Endothelial cell of umbilical vein (primary cell): ENCODE measurements at regions not wholly inside any gene's neighbourhood (a gene's known extent, or its start where the extent isn't known, plus 50 kb on each side); places are given as distances from the start of the nearest gene placed in this dataset.

ENCODE experiments used
- BruUV-seq: library from RNA; stranded (reverse); fragments of 400-500 nt; replicated peaks from 2 replicates; lab custom pipeline; 2021; lab: Mats Ljungman, UMichigan
- CTCF ChIA-PET: fragments of 300-600, 350-600 bp; sonication (Branson Sonifier 250); formaldehyde crosslinking; loops from one replicate; lab custom pipeline; 2021; ENCODE audit warnings: antibody characterized with exemption, inconsistent platforms; lab: Charles Lee
- POLR2A ChIA-PET: fragments of 300-600, 350-600 bp; sonication (Branson Sonifier 250); formaldehyde crosslinking; loops from one replicate; lab custom pipeline; 2021; ENCODE audit warnings: antibody characterized with exemption, inconsistent platforms; lab: Charles Lee
- DNase-seq: peaks from one replicate; pipeline ENCODE4 v3.0.0-alpha.2; 2011; ENCODE audit warnings: low read depth, low spot score
- FAIRE-seq: peaks from 2 replicates; lab custom pipeline; 2011; peaks lifted over from hg19 to GRCh38; lab: Jason Lieb, UNC
- H2AFZ ChIP-seq: 2 replicates; pipeline ENCODE4 v1.6.0; 2012; ENCODE audit warnings: low read depth, low read length, control low read depth, inconsistent platforms
- H3K27ac ChIP-seq: 2 replicates; pipeline ENCODE4 v1.5.1; 2011; ENCODE audit warnings: low read depth, mild to moderate bottlenecking, control low read depth, low read length, moderate library complexity; ENCODE audit not compliant: insufficient read depth
- H3K27me3 ChIP-seq, 2 experiments: 2 replicates each; pipeline versions ENCODE4 v1.6.0 to v1.6.1; 2011; ENCODE audit warnings: low read length in 2 of 2, mixed read lengths in 1 of 2; ENCODE audit not compliant: control insufficient read depth in 2 of 2, insufficient read depth in 2 of 2
- H3K36me3 ChIP-seq, 2 experiments: 2 replicates in 1 of 2; 3 replicates in 1 of 2; pipeline ENCODE4 v1.5.1; 2011; ENCODE audit warnings: low read length in 2 of 2, mild to moderate bottlenecking in 1 of 2, moderate library complexity in 1 of 2; ENCODE audit not compliant: control insufficient read depth in 2 of 2, insufficient read depth in 2 of 2; ENCODE audit errors: extremely low read depth in 1 of 2
- H3K4me1 ChIP-seq: 3 replicates; pipeline ENCODE4 v1.5.1; 2011; ENCODE audit warnings: mild to moderate bottlenecking, low read length; ENCODE audit not compliant: control insufficient read depth, insufficient read depth; ENCODE audit errors: extremely low read depth
- H3K4me2 ChIP-seq: 2 replicates; pipeline ENCODE4 v1.6.1; 2011; ENCODE audit warnings: low read length, control low read depth, mixed read lengths; ENCODE audit not compliant: insufficient read depth
- H3K4me3 ChIP-seq, 3 experiments: fragments of 200-600 bp in 1 of 3; sonication (generic), shearing (Covaris generic) in 1 of 3; replicated peaks in 1 of 3; 2 replicates each; pipeline ENCODE4 v1.5.1; 2011 to 2016; ENCODE audit warnings: control low read depth in 3 of 3, low read length in 3 of 3, mild to moderate bottlenecking in 2 of 3, inconsistent platforms in 1 of 3, low read depth in 1 of 3, moderate library complexity in 1 of 3; ENCODE audit not compliant: insufficient read depth in 1 of 3
- H3K79me2 ChIP-seq: 2 replicates; pipeline ENCODE4 v1.6.0; 2012; ENCODE audit warnings: low read length, inconsistent platforms; ENCODE audit not compliant: control insufficient read depth, insufficient read depth
- H3K9ac ChIP-seq: replicated peaks from 2 replicates; pipeline ENCODE3; 2011; ENCODE audit warnings: low read length, control low read depth; ENCODE audit not compliant: insufficient read depth; ENCODE audit errors: extremely low read depth
- H3K9me1 ChIP-seq: replicated peaks from 3 replicates; pipeline ENCODE4 v1.6.0; 2011; ENCODE audit warnings: mild to moderate bottlenecking, low read length; ENCODE audit not compliant: control insufficient read depth, insufficient read depth; ENCODE audit errors: extremely low read depth
- H3K9me3 ChIP-seq: replicated peaks from 2 replicates; pipeline ENCODE4 v1.5.1; 2012; ENCODE audit warnings: low read length, inconsistent platforms; ENCODE audit not compliant: control insufficient read depth, insufficient read depth
- H4K20me1 ChIP-seq: replicated peaks from 2 replicates; pipeline ENCODE3; 2011; ENCODE audit warnings: mild to moderate bottlenecking, low read length; ENCODE audit not compliant: control insufficient read depth, insufficient read depth; ENCODE audit errors: extremely low read depth
- CTCF ChIP-seq, 2 donors: IDR thresholded peaks; 1 replicate in 1 of 2; 2 replicates in 1 of 2; pipeline ENCODE4 v1.5.1; 2011; ENCODE audit warnings: low read length in 2 of 2, mild to moderate bottlenecking in 2 of 2, moderate library complexity in 2 of 2, control low read depth in 1 of 2, inconsistent platforms in 1 of 2, low read depth in 1 of 2; ENCODE audit not compliant: insufficient read depth in 1 of 2; ENCODE audit errors: extremely low read depth in 1 of 2
- EZH2 ChIP-seq: IDR thresholded peaks from 2 replicates; pipeline ENCODE4 v1.6.1; 2012; ENCODE audit warnings: borderline replicate concordance, low read depth, mild to moderate bottlenecking, moderate library complexity, low read length, inconsistent platforms; ENCODE audit not compliant: severe bottlenecking
- FOS ChIP-seq: IDR thresholded peaks from 2 replicates; pipeline ENCODE4 v1.6.1; 2011; ENCODE audit warnings: mild to moderate bottlenecking, low read length, moderate library complexity, borderline replicate concordance; ENCODE audit not compliant: insufficient read depth
- GATA2 ChIP-seq: IDR thresholded peaks from 2 replicates; pipeline ENCODE4 v1.7.0; 2011; ENCODE audit warnings: low read depth, mild to moderate bottlenecking, moderate library complexity, mixed read lengths, low read length; ENCODE audit not compliant: insufficient read length, insufficient read depth
- JUN ChIP-seq: IDR thresholded peaks from 2 replicates; pipeline ENCODE4 v1.6.1; 2011; ENCODE audit warnings: borderline replicate concordance, low read depth; ENCODE audit not compliant: insufficient read length, insufficient read depth
- MAX ChIP-seq: IDR thresholded peaks from 2 replicates; pipeline ENCODE4 v1.6.1; 2011; ENCODE audit not compliant: insufficient read depth, insufficient read length
- MYC ChIP-seq: IDR thresholded peaks from one replicate; pipeline ENCODE4 v1.6.1; 2011; ENCODE audit warnings: mild to moderate bottlenecking, low read depth, low read length
- POLR2A ChIP-seq: IDR thresholded peaks from 2 replicates; pipeline ENCODE4 v1.6.1; 2012; ENCODE audit warnings: low read depth, mild to moderate bottlenecking, control low read depth, low read length
- POLR2AphosphoS5 ChIP-seq: IDR thresholded peaks from 2 replicates; pipeline ENCODE4 v1.6.1; 2012; ENCODE audit warnings: low read depth, mild to moderate bottlenecking, control low read depth, low read length, moderate library complexity; ENCODE audit not compliant: insufficient read depth
- dilution Hi-C: fragments of 300-500 bp; cut with MboI; formaldehyde crosslinking; loops from one replicate; pipeline ENCODE4 v1.15.0; 2019; ENCODE audit warnings: low sequenced_read_pairs; ENCODE audit not compliant: extremely low pct_ligation_motif_present
- intact Hi-C: fragments of 100-400 bp; cut with micrococcal nuclease; formaldehyde crosslinking; loops from one replicate; pipeline ENCODE4 v1.10.0; 2022

GRCh38 chr9:89975024-89975423 is 370.2 kb downstream of the GADD45G start:
- Histone ChIP-seq H3K4me1 (no peaks in the 10 kb centered on the region), H4K20me1 (no peaks in the 10 kb centered on the region), H3K4me3 (no peak overlapping the region), H3K4me2 (no peak overlapping the region), H3K9me1 (no peaks in the 10 kb centered on the region), H3K36me3 (no peaks in the 10 kb centered on the region), H3K27me3 (no peaks in the 10 kb centered on the region), H3K79me2 (no peaks in the 10 kb centered on the region), H2AFZ (no peak overlapping the region), H3K27ac (no peak overlapping the region), H3K9ac (no peak overlapping the region), H3K9me3 (no peaks in the 10 kb centered on the region)
- CTCF ChIA-PET, result interaction anchor here (2.1 kb wide), 1 partner anchor 372 kb away, joined by 8 read pairs; no protein-coding TSS in a partner anchor
- POLR2A ChIA-PET, result no interaction called here
- no peak for FAIRE-seq
- no peak for DNase-seq
- TF ChIP-seq MAX (no peak), POLR2AphosphoS5 (no peak), MYC (no peak), CTCF (IDR thresholded peaks at IDR 0.05; ENCODE audit: extremely low read depth in 1 of 2, insufficient read depth in 1 of 2, low read depth in 1 of 2, low read length in 2 of 2) (no peak), GATA2 (no peak), FOS (no peak), POLR2A (no peak), EZH2 (no peak), JUN (no peak)
- intact Hi-C loops, result loop anchor here (10.0 kb wide), 1 partner anchor 130 kb away; no protein-coding TSS in a partner anchor
- dilution Hi-C loops, result no loop called here
- BruUV-seq, result no TSS peak
